Fibroblast of villous mesenchyme (primary cell): ENCODE measurements at regions not wholly inside any gene's neighbourhood (a gene's known extent, or its start where the extent isn't known, plus 50 kb on each side); places are given as distances from the start of the nearest gene placed in this dataset.

Experiments
- DNase-seq: peaks from one replicate; pipeline ENCODE4 v3.0.0-alpha.2; 2010; ENCODE audit warnings: low read depth
- H3K4me3 ChIP-seq: 2 replicates; pipeline ENCODE4 v1.5.1; 2011; ENCODE audit warnings: low read depth, mild to moderate bottlenecking, low read length
- CTCF ChIP-seq: IDR thresholded peaks from 2 replicates; pipeline ENCODE4 v1.5.1; 2012; ENCODE audit warnings: low read depth, mild to moderate bottlenecking, low read length; ENCODE audit not compliant: insufficient read depth

- no peak for TF ChIP-seq CTCF
- no peak for DNase-seq
- no peak overlapping the region for H3K4me3 ChIP-seq
Observed at GRCh38 chr9:99559776-99560175, 261.9 kb upstream of the NR4A3 start.

GRCh38 chr9:99560561-99560960 is 261.1 kb upstream of the NR4A3 start:
- no peak for DNase-seq
- TF ChIP-seq CTCF = no peak
- H3K4me3 ChIP-seq = no peak overlapping the region

GRCh38 chr9:99561509-99561917 is 260.2 kb upstream of the NR4A3 start:
- H3K4me3 ChIP-seq = no peak overlapping the region
- no peak for TF ChIP-seq CTCF

GRCh38 chr9:99561961-99562565 is 259.6 kb upstream of the NR4A3 start:
- H3K4me3 ChIP-seq = no peak overlapping the region
- DNase-seq = no peak
- TF ChIP-seq CTCF = no peak

More at GRCh38 chr9:99561509-99561917, 260.2 kb upstream of the NR4A3 start:
- DNase-seq = no peak

- DNase-seq = no peak
- no peak for TF ChIP-seq CTCF
- no peak overlapping the region for H3K4me3 ChIP-seq
Observed at GRCh38 chr9:99563364-99563763, 258.3 kb upstream of the NR4A3 start.

- H3K4me3 ChIP-seq = no peak overlapping the region
- DNase-seq = no peak
- no peak for TF ChIP-seq CTCF
Observed at GRCh38 chr9:99565203-99565602, 256.5 kb upstream of the NR4A3 start.

- DNase-seq = no peak
- TF ChIP-seq CTCF = no peak
Observed at GRCh38 chr9:99567436-99567835, 254.2 kb upstream of the NR4A3 start.

More at GRCh38 chr9:99567436-99567835, 254.2 kb upstream of the NR4A3 start:
- no peak overlapping the region for H3K4me3 ChIP-seq
